HEK293 (cell line): ENCODE measurements at regions not wholly inside any gene's neighbourhood (a gene's known extent, or its start where the extent isn't known, plus 50 kb on each side); places are given as distances from the start of the nearest gene placed in this dataset.

ENCODE experiments used
- CTCF ChIA-PET: fragments of 350-600 bp; formaldehyde crosslinking; extraction: SDS; loops from one replicate; lab custom pipeline; 2021; ENCODE audit warnings: antibody characterized with exemption; lab: Yijun Ruan, JAX
- POLR2A ChIA-PET: fragments of 300-600 bp; formaldehyde crosslinking; extraction: SDS; loops from one replicate; lab custom pipeline; 2020; ENCODE audit warnings: antibody characterized with exemption, inconsistent platforms; lab: Yijun Ruan, JAX
- H3K27ac ChIP-seq: fragments of 200-500 bp; sonication (Bioruptor generic); 2 replicates; pipeline ENCODE4 v1.5.1; 2014; ENCODE audit warnings: low read depth, low read length, control low read depth, inconsistent platforms; ENCODE audit errors: extremely low read depth
- H3K36me3 ChIP-seq, 2 experiments: fragments of 200-500 bp in 1 of 2; sonication (Bioruptor generic) in 1 of 2; 1 replicate in 1 of 2; 2 replicates in 1 of 2; pipeline ENCODE4 v1.5.1; 2014 to 2017; ENCODE audit warnings: inconsistent platforms in 2 of 2, low read length in 2 of 2; ENCODE audit not compliant: control insufficient read depth in 2 of 2, insufficient read depth in 1 of 2
- H3K4me1 ChIP-seq: fragments of 200-500 bp; sonication (Bioruptor generic); 2 replicates; pipeline ENCODE4 v1.5.1; 2014; ENCODE audit warnings: mild to moderate bottlenecking, low read length, inconsistent platforms; ENCODE audit not compliant: control insufficient read depth, insufficient read depth
- H3K4me3 ChIP-seq: 2 replicates; pipeline ENCODE4 v1.5.1; 2011; ENCODE audit warnings: low read depth, mild to moderate bottlenecking, control low read depth, low read length, moderate library complexity
- H3K9me3 ChIP-seq: fragments of 200-500 bp; sonication (Bioruptor generic); 2 replicates; pipeline ENCODE4 v1.5.1; 2014; ENCODE audit warnings: low read depth, low read length, inconsistent platforms; ENCODE audit not compliant: control insufficient read depth, insufficient read depth
- FEZF1 ChIP-seq: fragments of 450-650 bp; formaldehyde crosslinking; IDR thresholded peaks from 2 replicates; pipeline ENCODE4 v1.5.1; 2016; ENCODE audit warnings: missing biosample characterization, missing genetic modification characterization
- GLIS1 ChIP-seq: fragments of 450-650 bp; formaldehyde crosslinking; IDR thresholded peaks from 2 replicates; pipeline ENCODE4 v1.5.1; 2016; ENCODE audit warnings: missing biosample characterization, missing genetic modification characterization
- OSR2 ChIP-seq: fragments of 450-650 bp; formaldehyde crosslinking; IDR thresholded peaks from 2 replicates; pipeline ENCODE4 v1.5.1; 2016; ENCODE audit warnings: missing biosample characterization, missing genetic modification characterization
- SCRT1 ChIP-seq: fragments of 450-650 bp; formaldehyde crosslinking; IDR thresholded peaks from 2 replicates; pipeline ENCODE4 v1.5.1; 2016; ENCODE audit warnings: missing biosample characterization, missing genetic modification characterization, borderline replicate concordance
- SETDB1 ChIP-seq: IDR thresholded peaks from one replicate; pipeline ENCODE4 v1.6.1; 2017; ENCODE audit warnings: mild to moderate bottlenecking, low read length, moderate library complexity, mixed read lengths; ENCODE audit not compliant: insufficient read length
- SP7 ChIP-seq: fragments of 450-650 bp; formaldehyde crosslinking; IDR thresholded peaks from 2 replicates; pipeline ENCODE4 v1.5.1; 2016; ENCODE audit warnings: missing biosample characterization, missing genetic modification characterization
- WT1 ChIP-seq: fragments of 450-650 bp; formaldehyde crosslinking; IDR thresholded peaks from 2 replicates; pipeline ENCODE4 v1.5.1; 2016; ENCODE audit warnings: missing biosample characterization, missing genetic modification characterization
- YY1 ChIP-seq: fragments of 450-650 bp; formaldehyde crosslinking; IDR thresholded peaks from 2 replicates; pipeline ENCODE4 v1.5.1; 2018; ENCODE audit warnings: missing biosample characterization, missing genetic modification characterization
- ZBTB17 ChIP-seq: fragments of 450-650 bp; formaldehyde crosslinking; IDR thresholded peaks from 2 replicates; pipeline ENCODE4 v1.5.1; 2016; ENCODE audit warnings: missing biosample characterization, missing genetic modification characterization
- ZBTB21 ChIP-seq: fragments of 450-650 bp; formaldehyde crosslinking; IDR thresholded peaks from 2 replicates; pipeline ENCODE4 v1.5.1; 2017; ENCODE audit warnings: missing biosample characterization, missing genetic modification characterization
- ZEB2 ChIP-seq: fragments of 450-650 bp; formaldehyde crosslinking; IDR thresholded peaks from 2 replicates; pipeline ENCODE4 v1.5.1; 2016; ENCODE audit warnings: missing biosample characterization, missing genetic modification characterization
- ZFP37 ChIP-seq: fragments of 450-650 bp; formaldehyde crosslinking; IDR thresholded peaks from 2 replicates; pipeline ENCODE4 v1.5.1; 2016; ENCODE audit warnings: missing biosample characterization, missing genetic modification characterization
- ZFP69B ChIP-seq: fragments of 450-650 bp; formaldehyde crosslinking; IDR thresholded peaks from 2 replicates; pipeline ENCODE4 v1.5.1; 2016; ENCODE audit warnings: missing biosample characterization, missing genetic modification characterization
- ZIC2 ChIP-seq: fragments of 450-650 bp; formaldehyde crosslinking; IDR thresholded peaks from 2 replicates; pipeline ENCODE4 v1.5.1; 2016; ENCODE audit warnings: missing biosample characterization, missing genetic modification characterization
- ZNF24 ChIP-seq: fragments of 450-650 bp; formaldehyde crosslinking; IDR thresholded peaks from 2 replicates; pipeline ENCODE4 v1.5.1; 2016; ENCODE audit warnings: missing biosample characterization, missing genetic modification characterization
- ZNF335 ChIP-seq: fragments of 450-650 bp; formaldehyde crosslinking; conservative IDR thresholded peaks from 2 replicates; pipeline ENCODE4 v1.5.1; 2016; ENCODE audit warnings: missing biosample characterization, missing genetic modification characterization
- ZNF48 ChIP-seq: fragments of 450-650 bp; formaldehyde crosslinking; IDR thresholded peaks from 2 replicates; pipeline ENCODE4 v1.5.1; 2016; ENCODE audit warnings: missing biosample characterization, missing genetic modification characterization
- ZNF561 ChIP-seq: fragments of 450-650 bp; IDR thresholded peaks from 2 replicates; pipeline ENCODE4 v1.5.1; 2018; ENCODE audit warnings: missing biosample characterization, missing genetic modification characterization, borderline replicate concordance
- ZNF596 ChIP-seq: fragments of 450-650 bp; IDR thresholded peaks from 2 replicates; pipeline ENCODE4 v1.5.0; 2018; ENCODE audit warnings: missing biosample characterization, mild to moderate bottlenecking, missing genetic modification characterization, moderate library complexity
- ZNF660 ChIP-seq: fragments of 450-650 bp; IDR thresholded peaks from 2 replicates; pipeline ENCODE4 v1.5.1; 2018; ENCODE audit warnings: missing biosample characterization, mild to moderate bottlenecking, missing genetic modification characterization
- ZNF830 ChIP-seq: fragments of 450-650 bp; IDR thresholded peaks from 2 replicates; pipeline ENCODE4 v1.5.0; 2018; ENCODE audit warnings: missing biosample characterization, missing genetic modification characterization, low read depth, mild to moderate bottlenecking, moderate library complexity
- ZNF843 ChIP-seq: fragments of 450-650 bp; formaldehyde crosslinking; IDR thresholded peaks from 2 replicates; pipeline ENCODE4 v1.5.1; 2016; ENCODE audit warnings: missing biosample characterization, missing genetic modification characterization
- TF ChIP-seq, protein P1 (sequence below): fragments of 450-650 bp; IDR thresholded peaks from 2 replicates; pipeline ENCODE4 v1.5.1; 2018; ENCODE audit warnings: missing biosample characterization, missing genetic modification characterization
- TF ChIP-seq, protein P2 (sequence below): fragments of 450-650 bp; formaldehyde crosslinking; IDR thresholded peaks from 2 replicates; pipeline ENCODE4 v1.5.1; 2016; ENCODE audit warnings: missing biosample characterization, missing genetic modification characterization
- TF ChIP-seq, protein P3 (sequence below): fragments of 450-650 bp; formaldehyde crosslinking; IDR thresholded peaks from 2 replicates; pipeline ENCODE4 v1.5.1; 2016; ENCODE audit warnings: missing biosample characterization, missing genetic modification characterization
- TF ChIP-seq, protein P4 (sequence below): fragments of 450-650 bp; IDR thresholded peaks from 2 replicates; pipeline ENCODE4 v1.5.1; 2018; ENCODE audit warnings: missing biosample characterization, mild to moderate bottlenecking, missing genetic modification characterization
- TF ChIP-seq, protein P5 (sequence below): fragments of 450-650 bp; formaldehyde crosslinking; IDR thresholded peaks from 2 replicates; pipeline ENCODE4 v1.5.1; 2016; ENCODE audit warnings: missing biosample characterization, missing genetic modification characterization

DNA sequence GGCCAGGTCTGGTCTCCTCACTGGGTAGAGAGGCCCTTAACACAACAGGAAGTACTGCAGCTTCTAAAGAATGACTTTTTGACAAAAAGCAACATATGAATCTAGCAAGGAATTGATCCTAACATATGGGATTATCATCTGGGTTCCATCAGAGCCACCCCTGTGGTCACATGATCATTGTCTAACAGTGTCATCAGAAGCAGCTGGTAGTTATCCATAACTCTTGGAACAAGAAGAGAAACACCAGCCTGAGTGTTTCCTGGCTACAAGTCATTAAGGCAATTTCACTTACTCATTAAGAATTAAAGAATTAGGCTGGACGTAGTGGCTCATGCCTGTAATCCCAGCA lies 219.3 kb upstream of the ARID1B start:
- Histone ChIP-seq H3K9me3 (no peaks in the 10 kb centered on the region), H3K4me3 (no peak overlapping the region), H3K36me3 (no peaks in the 10 kb centered on the region), H3K4me1 (no peaks in the 10 kb centered on the region), H3K27ac (no peak overlapping the region; the same call in 1 of the 2 replicates)
- ChIA-PET POLR2A (no interaction called here), CTCF (no interaction called here)
- 0 out of 2 replicates have a peak, but pooled peaks have one; percentile 7 for TF ChIP-seq ZEB2 (tag by site-specific recombination)
- TF ChIP-seq SETDB1, result peak; percentile 15
- TF ChIP-seq ZNF335 (tag by site-specific recombination), result peak; percentile 69
- TF ChIP-seq ZNF561 (tag by site-specific recombination), result 0 out of 2 replicates have a peak, but pooled peaks have one; percentile 1
- TF ChIP-seq, protein P1, sequence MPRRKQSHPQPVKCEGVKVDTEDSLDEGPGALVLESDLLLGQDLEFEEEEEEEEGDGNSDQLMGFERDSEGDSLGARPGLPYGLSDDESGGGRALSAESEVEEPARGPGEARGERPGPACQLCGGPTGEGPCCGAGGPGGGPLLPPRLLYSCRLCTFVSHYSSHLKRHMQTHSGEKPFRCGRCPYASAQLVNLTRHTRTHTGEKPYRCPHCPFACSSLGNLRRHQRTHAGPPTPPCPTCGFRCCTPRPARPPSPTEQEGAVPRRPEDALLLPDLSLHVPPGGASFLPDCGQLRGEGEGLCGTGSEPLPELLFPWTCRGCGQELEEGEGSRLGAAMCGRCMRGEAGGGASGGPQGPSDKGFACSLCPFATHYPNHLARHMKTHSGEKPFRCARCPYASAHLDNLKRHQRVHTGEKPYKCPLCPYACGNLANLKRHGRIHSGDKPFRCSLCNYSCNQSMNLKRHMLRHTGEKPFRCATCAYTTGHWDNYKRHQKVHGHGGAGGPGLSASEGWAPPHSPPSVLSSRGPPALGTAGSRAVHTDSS (tag by site-specific recombination), result no peak
- TF ChIP-seq ZNF48, result no peak

DNA sequence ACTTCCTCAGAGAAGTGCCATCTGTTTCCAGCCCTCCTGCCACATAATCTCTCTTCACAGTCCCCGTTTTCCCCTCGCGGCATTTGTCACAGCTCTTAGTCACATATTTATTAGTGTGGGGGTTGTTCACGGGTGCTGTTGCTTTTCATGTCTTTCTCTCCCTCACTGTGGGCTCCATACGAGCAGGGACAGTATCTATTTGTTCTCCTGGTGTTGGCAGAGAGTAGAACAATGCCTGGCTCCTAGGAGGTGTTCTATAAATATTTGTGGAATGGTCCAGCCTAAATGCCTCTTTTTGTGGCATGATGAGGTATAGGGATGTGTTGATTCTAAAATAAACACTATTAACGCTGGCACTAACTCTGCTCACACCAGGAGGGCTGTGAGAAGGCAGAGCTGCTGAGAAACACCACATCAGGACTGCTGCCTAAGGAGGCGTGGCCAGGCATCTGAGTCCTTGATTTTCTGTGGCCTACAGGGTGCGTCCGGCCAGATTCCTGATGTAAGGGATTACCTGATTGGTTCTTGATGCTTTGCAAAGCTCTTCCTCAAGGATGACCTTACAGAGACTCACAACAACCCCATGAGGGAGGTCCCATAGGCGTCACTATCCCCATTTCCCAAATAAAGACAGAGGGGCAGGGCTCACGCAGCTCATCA lies 219.8 kb upstream of the ARID1B start:
- ChIA-PET POLR2A (no interaction called here), CTCF (no interaction called here)
- H3K4me3 ChIP-seq, result no peak overlapping the region
- H3K4me1 ChIP-seq, result no peaks in the 10 kb centered on the region
- H3K9me3 ChIP-seq, result no peaks in the 10 kb centered on the region
- H3K36me3 ChIP-seq, result no peaks in the 10 kb centered on the region
- H3K27ac ChIP-seq, result peak overlapping the region; percentile 4; the same call in 1 of the 2 replicates
- 0 out of 2 replicates have a peak, but pooled peaks have one; percentile 10 for TF ChIP-seq ZNF596
- TF ChIP-seq ZNF561 (tag by site-specific recombination), result peak; percentile 77; the same call in 1 of the 2 replicates
- TF ChIP-seq, protein P2, sequence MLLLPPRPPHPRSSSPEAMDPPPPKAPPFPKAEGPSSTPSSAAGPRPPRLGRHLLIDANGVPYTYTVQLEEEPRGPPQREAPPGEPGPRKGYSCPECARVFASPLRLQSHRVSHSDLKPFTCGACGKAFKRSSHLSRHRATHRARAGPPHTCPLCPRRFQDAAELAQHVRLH (tag by site-specific recombination), result no peak
- TF ChIP-seq ZNF660 (tag by site-specific recombination), result peak; percentile 86
- peak; percentile 46; the same call in 1 of the 2 replicates for TF ChIP-seq ZFP69B (tag by site-specific recombination)
- TF ChIP-seq, protein P3, sequence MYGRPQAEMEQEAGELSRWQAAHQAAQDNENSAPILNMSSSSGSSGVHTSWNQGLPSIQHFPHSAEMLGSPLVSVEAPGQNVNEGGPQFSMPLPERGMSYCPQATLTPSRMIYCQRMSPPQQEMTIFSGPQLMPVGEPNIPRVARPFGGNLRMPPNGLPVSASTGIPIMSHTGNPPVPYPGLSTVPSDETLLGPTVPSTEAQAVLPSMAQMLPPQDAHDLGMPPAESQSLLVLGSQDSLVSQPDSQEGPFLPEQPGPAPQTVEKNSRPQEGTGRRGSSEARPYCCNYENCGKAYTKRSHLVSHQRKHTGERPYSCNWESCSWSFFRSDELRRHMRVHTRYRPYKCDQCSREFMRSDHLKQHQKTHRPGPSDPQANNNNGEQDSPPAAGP (tag by site-specific recombination), result 0 out of 2 replicates have a peak, but pooled peaks have one; percentile 41
- peak; percentile 36; the same call in 1 of the 2 replicates for TF ChIP-seq ZNF24 (tag by site-specific recombination)
- peak; percentile 56 for TF ChIP-seq OSR2 (tag by site-specific recombination)
- no peak for TF ChIP-seq YY1 (tag by site-specific recombination)
- peak; percentile 66; the same call in 1 of the 2 replicates for TF ChIP-seq WT1 (tag by site-specific recombination)
- TF ChIP-seq ZBTB21 (tag by site-specific recombination), result no peak
- peak; percentile 45; the same call in 1 of the 2 replicates for TF ChIP-seq SP7
- TF ChIP-seq SCRT1 (tag by site-specific recombination), result 0 out of 2 replicates have a peak, but pooled peaks have one; percentile 42
- peak; percentile 92 for TF ChIP-seq ZNF335 (tag by site-specific recombination)
- peak; percentile 71 for TF ChIP-seq ZNF843 (tag by site-specific recombination)
- no peak for TF ChIP-seq ZNF830 (tag by site-specific recombination)
- TF ChIP-seq, protein P4, sequence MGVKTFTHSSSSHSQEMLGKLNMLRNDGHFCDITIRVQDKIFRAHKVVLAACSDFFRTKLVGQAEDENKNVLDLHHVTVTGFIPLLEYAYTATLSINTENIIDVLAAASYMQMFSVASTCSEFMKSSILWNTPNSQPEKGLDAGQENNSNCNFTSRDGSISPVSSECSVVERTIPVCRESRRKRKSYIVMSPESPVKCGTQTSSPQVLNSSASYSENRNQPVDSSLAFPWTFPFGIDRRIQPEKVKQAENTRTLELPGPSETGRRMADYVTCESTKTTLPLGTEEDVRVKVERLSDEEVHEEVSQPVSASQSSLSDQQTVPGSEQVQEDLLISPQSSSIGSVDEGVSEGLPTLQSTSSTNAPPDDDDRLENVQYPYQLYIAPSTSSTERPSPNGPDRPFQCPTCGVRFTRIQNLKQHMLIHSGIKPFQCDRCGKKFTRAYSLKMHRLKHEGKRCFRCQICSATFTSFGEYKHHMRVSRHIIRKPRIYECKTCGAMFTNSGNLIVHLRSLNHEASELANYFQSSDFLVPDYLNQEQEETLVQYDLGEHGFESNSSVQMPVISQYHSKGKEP (tag by site-specific recombination), result peak; percentile 39; the same call in 1 of the 2 replicates
- no peak for TF ChIP-seq ZFP37
- TF ChIP-seq FEZF1 (tag by site-specific recombination), result peak; percentile 91
- TF ChIP-seq GLIS1 (tag by site-specific recombination), result peak; percentile 76
- peak; percentile 92 for TF ChIP-seq ZBTB17 (tag by site-specific recombination)
- TF ChIP-seq ZEB2 (tag by site-specific recombination), result 0 out of 2 replicates have a peak, but pooled peaks have one; percentile 9
- TF ChIP-seq, protein P5, sequence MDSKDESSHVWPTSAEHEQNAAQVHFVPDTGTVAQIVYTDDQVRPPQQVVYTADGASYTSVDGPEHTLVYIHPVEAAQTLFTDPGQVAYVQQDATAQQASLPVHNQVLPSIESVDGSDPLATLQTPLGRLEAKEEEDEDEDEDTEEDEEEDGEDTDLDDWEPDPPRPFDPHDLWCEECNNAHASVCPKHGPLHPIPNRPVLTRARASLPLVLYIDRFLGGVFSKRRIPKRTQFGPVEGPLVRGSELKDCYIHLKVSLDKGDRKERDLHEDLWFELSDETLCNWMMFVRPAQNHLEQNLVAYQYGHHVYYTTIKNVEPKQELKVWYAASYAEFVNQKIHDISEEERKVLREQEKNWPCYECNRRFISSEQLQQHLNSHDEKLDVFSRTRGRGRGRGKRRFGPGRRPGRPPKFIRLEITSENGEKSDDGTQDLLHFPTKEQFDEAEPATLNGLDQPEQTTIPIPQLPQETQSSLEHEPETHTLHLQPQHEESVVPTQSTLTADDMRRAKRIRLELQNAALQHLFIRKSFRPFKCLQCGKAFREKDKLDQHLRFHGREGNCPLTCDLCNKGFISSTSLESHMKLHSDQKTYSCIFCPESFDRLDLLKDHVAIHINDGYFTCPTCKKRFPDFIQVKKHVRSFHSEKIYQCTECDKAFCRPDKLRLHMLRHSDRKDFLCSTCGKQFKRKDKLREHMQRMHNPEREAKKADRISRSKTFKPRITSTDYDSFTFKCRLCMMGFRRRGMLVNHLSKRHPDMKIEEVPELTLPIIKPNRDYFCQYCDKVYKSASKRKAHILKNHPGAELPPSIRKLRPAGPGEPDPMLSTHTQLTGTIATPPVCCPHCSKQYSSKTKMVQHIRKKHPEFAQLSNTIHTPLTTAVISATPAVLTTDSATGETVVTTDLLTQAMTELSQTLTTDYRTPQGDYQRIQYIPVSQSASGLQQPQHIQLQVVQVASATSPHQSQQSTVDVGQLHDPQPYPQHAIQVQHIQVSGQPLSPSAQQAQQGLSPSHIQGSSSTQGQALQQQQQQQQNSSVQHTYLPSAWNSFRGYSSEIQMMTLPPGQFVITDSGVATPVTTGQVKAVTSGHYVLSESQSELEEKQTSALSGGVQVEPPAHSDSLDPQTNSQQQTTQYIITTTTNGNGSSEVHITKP, result peak; percentile 83
- TF ChIP-seq ZIC2 (tag by site-specific recombination), result peak; percentile 97
